CD14-positive monocyte (primary cell): ENCODE measurements at regions not wholly inside any gene's neighbourhood (a gene's known extent, or its start where the extent isn't known, plus 50 kb on each side); places are given as distances from the start of the nearest gene placed in this dataset.
A peak's percentile ranks its signal among the peaks of the same experiment; 100 is the strongest.

Experiments
- DNase-seq, 3 donors: peaks; one replicate each; pipeline ENCODE4 v3.0.0-alpha.2; 2011 to 2022
- H2AFZ ChIP-seq: 2 replicates; pipeline ENCODE4 v1.6.0; 2012; ENCODE audit warnings: mild to moderate bottlenecking, low read depth, low read length, inconsistent platforms; ENCODE audit not compliant: insufficient read depth, poor library complexity, severe bottlenecking
- H3K27ac ChIP-seq, 2 donors: 1 replicate in 1 of 2; 2 replicates in 1 of 2; pipeline ENCODE4 v1.5.1; 2012 to 2013; ENCODE audit warnings: low read length in 2 of 2, control low read depth in 1 of 2, inconsistent platforms in 1 of 2, low read depth in 1 of 2, mild to moderate bottlenecking in 1 of 2
- H3K27me3 ChIP-seq, 2 donors: one replicate each; pipeline versions ENCODE4 v1.6.0 to v1.6.1; 2011 to 2013; ENCODE audit warnings: low read length in 2 of 2; ENCODE audit not compliant: control insufficient read depth in 2 of 2, insufficient read depth in 2 of 2
- H3K36me3 ChIP-seq, 2 donors: replicated peaks in 1 of 2; 1 replicate in 1 of 2; 2 replicates in 1 of 2; pipeline versions ENCODE4 v1.5.1 to v1.6.1; 2012 to 2013; ENCODE audit warnings: low read length in 2 of 2, control low read depth in 1 of 2, inconsistent platforms in 1 of 2, mild to moderate bottlenecking in 1 of 2; ENCODE audit not compliant: insufficient read depth in 2 of 2, control insufficient read depth in 1 of 2
- H3K4me1 ChIP-seq, 2 donors: 1 replicate in 1 of 2; 2 replicates in 1 of 2; pipeline versions ENCODE4 v1.5.1 to v1.6.1; 2012 to 2013; ENCODE audit warnings: low read length in 2 of 2, control low read depth in 1 of 2, inconsistent platforms in 1 of 2, mild to moderate bottlenecking in 1 of 2, moderate library complexity in 1 of 2; ENCODE audit not compliant: insufficient read depth in 2 of 2, control insufficient read depth in 1 of 2
- H3K4me2 ChIP-seq: replicated peaks from 2 replicates; pipeline ENCODE3; 2012; ENCODE audit warnings: low read length, moderate library complexity, mild to moderate bottlenecking; ENCODE audit not compliant: poor library complexity, severe bottlenecking; ENCODE audit errors: extremely low read depth
- H3K4me3 ChIP-seq, 3 experiments: fragments of 200-600 bp in 1 of 3; sonication (generic) in 1 of 3; replicated peaks in 1 of 3; 1 replicate in 2 of 3; 2 replicates in 1 of 3; pipeline ENCODE4 v1.5.1; 2011 to 2013; ENCODE audit warnings: low read length in 3 of 3, mild to moderate bottlenecking in 3 of 3, control low read depth in 2 of 3, low read depth in 2 of 3, inconsistent platforms in 1 of 3, moderate library complexity in 1 of 3
- H3K79me2 ChIP-seq: 2 replicates; pipeline ENCODE4 v1.6.0; 2012; ENCODE audit warnings: mild to moderate bottlenecking, control low read depth, inconsistent platforms, low read length, moderate library complexity; ENCODE audit not compliant: insufficient read depth
- H3K9ac ChIP-seq: 2 replicates; pipeline ENCODE4 v1.6.0; 2017; ENCODE audit warnings: low read length, mild to moderate bottlenecking; ENCODE audit not compliant: insufficient read depth, poor library complexity, severe bottlenecking
- H3K9me3 ChIP-seq, 2 donors: replicated peaks in 1 of 2; 1 replicate in 1 of 2; 2 replicates in 1 of 2; pipeline versions ENCODE4 v1.5.1 to v1.6.1; 2012 to 2013; ENCODE audit warnings: low read length in 2 of 2, control low read depth in 1 of 2; ENCODE audit not compliant: control insufficient read depth in 1 of 2, insufficient read depth in 1 of 2
- H4K20me1 ChIP-seq: 2 replicates; pipeline ENCODE4 v1.6.0; 2012; ENCODE audit warnings: mild to moderate bottlenecking, low read length, control low read depth, moderate library complexity; ENCODE audit not compliant: insufficient read depth
- H3K27ac Mint-ChIP-seq, 7 donors: one replicate each; pipeline ENCODE4 v1.8.0; 2020; ENCODE audit warnings: mild to moderate bottlenecking in 7 of 7, mixed read lengths in 7 of 7, moderate library complexity in 6 of 7, inconsistent platforms in 2 of 7
- H3K27me3 Mint-ChIP-seq, 3 donors: one replicate each; pipeline ENCODE4 v1.8.0; 2021 to 2022; ENCODE audit warnings: low read depth in 3 of 3, mild to moderate bottlenecking in 3 of 3, mixed read lengths in 3 of 3, moderate library complexity in 3 of 3, inconsistent platforms in 1 of 3
- H3K36me3 Mint-ChIP-seq, 2 donors: one replicate each; pipeline ENCODE4 v1.8.0; 2020; ENCODE audit warnings: mixed read lengths in 2 of 2, inconsistent platforms in 1 of 2, mild to moderate bottlenecking in 1 of 2
- H3K4me1 Mint-ChIP-seq: one replicate; pipeline ENCODE4 v1.8.0; 2020; ENCODE audit warnings: mild to moderate bottlenecking, mixed read lengths
- H3K4me3 Mint-ChIP-seq, 2 donors: one replicate each; pipeline ENCODE4 v1.8.0; 2020; ENCODE audit warnings: mild to moderate bottlenecking in 2 of 2, mixed read lengths in 2 of 2, moderate library complexity in 1 of 2
- H3K9me3 Mint-ChIP-seq, 7 donors: one replicate each; pipeline ENCODE4 v1.8.0; 2020 to 2022; ENCODE audit warnings: mixed read lengths in 7 of 7, mild to moderate bottlenecking in 6 of 7, moderate library complexity in 6 of 7, inconsistent platforms in 2 of 7
- CTCF ChIP-seq: fragments of 200-600 bp; IDR thresholded peaks from one replicate; pipeline ENCODE4 v1.8.0; 2022; ENCODE audit warnings: antibody characterized with exemption, mild to moderate bottlenecking
- WGBS: methylation state at CpG from one replicate; pipeline ENCODE4 v1.1.5; 2013; ENCODE audit warnings: missing lambda C conversion rate; ENCODE audit not compliant: insufficient coverage; 5-methylcytosine and 5-hydroxymethylcytosine counted together
- intact Hi-C, 2 donors: fragments of 100-400 bp; cut with micrococcal nuclease; formaldehyde crosslinking; loops; one replicate each; pipeline versions ENCODE4 v1.15.0 to v1.15.1; 2023

DNA sequence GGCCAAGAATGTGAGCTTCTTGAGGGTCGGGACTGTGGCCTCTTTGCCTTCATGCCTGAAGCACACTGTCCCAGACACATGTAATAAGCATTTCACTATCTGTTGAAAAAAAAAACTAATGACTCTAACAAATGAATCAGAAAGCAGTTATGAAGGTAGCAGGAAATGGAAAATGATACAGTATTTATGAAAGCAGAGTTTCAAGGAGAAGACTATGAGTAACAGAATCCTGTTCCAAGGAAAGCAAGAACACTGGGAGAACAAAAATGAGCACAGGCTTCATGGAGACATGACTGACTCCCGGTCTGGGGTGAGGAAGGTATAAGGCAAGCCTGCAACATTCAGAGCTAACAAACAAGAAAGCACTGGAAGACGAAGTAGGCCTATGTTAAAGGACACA lies 190.8 kb downstream of the RNF152 start:
- Histone ChIP-seq H3K4me3 (no peak overlapping the region), H3K79me2 (no peaks in the 10 kb centered on the region), H4K20me1 (no peaks in the 10 kb centered on the region), H3K4me2 (no peak overlapping the region), H3K9ac (no peak overlapping the region), H2AFZ (no peak overlapping the region), H3K27me3 (peaks cover 0 to 3% of the 10 kb centered on the region in 2 donors), H3K27ac (no peak overlapping the region), H3K36me3 (no peaks in the 10 kb centered on the region), H3K4me1 (no peaks in the 10 kb centered on the region), H3K9me3 (peaks cover 0 to 7% of the 10 kb centered on the region in 2 donors)
- 67% methylated on average over 1 of the region's 3 CpGs for WGBS
- no peaks in the 10 kb centered on the region for H3K4me1 Mint-ChIP-seq
- intact Hi-C loops: loop anchor here in 1 of 2 donors (10.0 kb wide), 1 partner anchor 93 kb away; no protein-coding TSS in a partner anchor
- H3K36me3 Mint-ChIP-seq: no peaks in the 10 kb centered on the region
- peaks cover 2 to 14% (median 7%) of the 10 kb centered on the region in 7 donors for H3K9me3 Mint-ChIP-seq
- DNase-seq: no peak
- no peak overlapping the region for H3K27ac Mint-ChIP-seq
- peaks cover 1 to 18% (median 4%) of the 10 kb centered on the region in 3 donors for H3K27me3 Mint-ChIP-seq
- no peak overlapping the region for H3K4me3 Mint-ChIP-seq
- no peak for TF ChIP-seq CTCF

GRCh38 chr18:61699397-61700110 lies 193.3 kb downstream of the RNF152 start:
- no peaks in the 10 kb centered on the region for H3K36me3 ChIP-seq
- no peaks in the 10 kb centered on the region for H3K79me2 ChIP-seq
- H3K27ac ChIP-seq: no peak overlapping the region
- WGBS: 100% methylated on average over 3 of the region's 5 CpGs
- no peak overlapping the region for H3K9ac ChIP-seq
- Mint-ChIP-seq H3K36me3 (no peaks in the 10 kb centered on the region), H3K27me3 (peaks cover 1 to 12% (median 4%) of the 10 kb centered on the region in 3 donors), H3K27ac (peak overlapping the region in 1 of 7 donors; percentile 1), H3K4me1 (no peaks in the 10 kb centered on the region), H3K9me3 (peaks cover 2 to 14% (median 8%) of the 10 kb centered on the region in 7 donors), H3K4me3 (no peak overlapping the region)
- no peak overlapping the region for H2AFZ ChIP-seq
- intact Hi-C loops: loop anchor here in 1 of 2 donors (10.0 kb wide), 1 partner anchor 95 kb away; no protein-coding TSS in a partner anchor
- H3K9me3 ChIP-seq: peaks cover 0 to 7% of the 10 kb centered on the region in 2 donors
- no peak overlapping the region for H3K4me2 ChIP-seq
- no peak overlapping the region for H3K4me3 ChIP-seq
- H3K27me3 ChIP-seq: no peaks in the 10 kb centered on the region
- no peaks in the 10 kb centered on the region for H3K4me1 ChIP-seq
- no peak for DNase-seq
- H4K20me1 ChIP-seq: no peaks in the 10 kb centered on the region
- TF ChIP-seq CTCF: no peak
